CD1c-positive myeloid dendritic cell (primary cell): ENCODE measurements at regions not wholly inside any gene's neighbourhood (a gene's known extent, or its start where the extent isn't known, plus 50 kb on each side); places are given as distances from the start of the nearest gene placed in this dataset.
"Not testable (repeated sequence)": the region's sequence is repeated elsewhere in the genome, so short reads cannot be mapped to it uniquely, and the experiment has no call there.

Experiments used
- DNase-seq: peaks from one replicate; pipeline ENCODE4 v3.0.0-alpha.2; 2016; ENCODE audit errors: extremely low spot score

- DNase-seq = no peak
These were observed 102.6 kb downstream of the PLG start for GRCh38 chr6:160804639-160805038.

DNA sequence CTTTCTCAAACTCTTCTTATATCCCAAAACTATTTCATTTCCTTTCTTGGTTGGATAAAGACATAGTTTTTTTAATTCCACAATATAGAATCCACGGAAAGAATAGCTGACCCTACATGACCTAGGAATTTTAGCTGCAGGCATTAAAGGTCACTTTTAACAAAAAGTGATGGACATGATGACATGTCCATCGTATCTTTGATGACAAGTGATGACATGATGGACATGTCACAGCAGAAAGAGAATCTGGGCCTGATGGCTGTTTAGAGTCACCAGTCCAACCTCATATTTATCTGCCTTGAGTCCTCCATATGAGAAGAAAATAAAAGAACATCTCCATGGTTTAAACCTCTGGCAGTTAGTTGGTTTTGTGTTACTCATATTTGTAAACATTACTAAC, 106.2 kb downstream of the PLG start:
- DNase-seq = no peak

DNA sequence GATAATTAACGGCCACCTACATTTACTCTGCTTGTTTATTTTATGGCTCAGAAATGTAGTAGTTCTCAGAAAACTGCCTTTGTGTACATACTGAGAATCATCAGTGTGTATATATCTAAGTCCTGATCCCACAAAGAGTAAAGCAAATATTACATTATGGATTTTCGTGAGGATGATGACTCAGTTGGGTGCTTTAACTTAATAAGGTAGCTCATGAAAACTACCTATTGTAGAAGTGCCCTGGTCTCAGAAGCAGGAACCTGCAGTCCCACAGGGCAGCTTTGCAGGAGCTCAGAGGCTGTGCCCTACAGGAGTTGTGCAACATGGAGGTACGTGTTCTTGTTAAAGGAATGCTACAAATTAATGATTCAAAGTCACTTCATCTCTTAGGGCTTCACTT, 108.2 kb downstream of the PLG start:
- no peak for DNase-seq

- DNase-seq = no peak
These were observed 110.1 kb downstream of the PLG start for GRCh38 chr6:160812097-160812496.

DNA sequence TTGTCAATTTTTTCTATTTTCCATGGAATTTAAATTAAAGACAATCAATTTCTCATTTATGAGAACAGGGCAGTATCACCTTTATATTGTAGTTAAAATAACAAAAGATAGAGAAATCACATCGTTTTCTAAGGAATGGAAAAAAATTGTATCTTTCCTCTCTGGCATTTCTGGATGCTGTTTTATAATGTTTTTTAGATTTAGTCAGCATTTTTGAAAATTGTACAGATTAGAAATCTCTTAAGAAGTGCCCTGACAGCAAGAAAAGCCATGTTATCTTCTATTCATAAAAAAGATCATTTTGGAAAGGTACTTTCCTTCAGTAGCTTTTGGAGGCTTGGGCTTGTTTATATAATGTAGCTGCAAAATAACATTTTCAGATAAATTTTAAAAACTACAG, 116.9 kb downstream of the PLG start:
- no peak for DNase-seq

DNA sequence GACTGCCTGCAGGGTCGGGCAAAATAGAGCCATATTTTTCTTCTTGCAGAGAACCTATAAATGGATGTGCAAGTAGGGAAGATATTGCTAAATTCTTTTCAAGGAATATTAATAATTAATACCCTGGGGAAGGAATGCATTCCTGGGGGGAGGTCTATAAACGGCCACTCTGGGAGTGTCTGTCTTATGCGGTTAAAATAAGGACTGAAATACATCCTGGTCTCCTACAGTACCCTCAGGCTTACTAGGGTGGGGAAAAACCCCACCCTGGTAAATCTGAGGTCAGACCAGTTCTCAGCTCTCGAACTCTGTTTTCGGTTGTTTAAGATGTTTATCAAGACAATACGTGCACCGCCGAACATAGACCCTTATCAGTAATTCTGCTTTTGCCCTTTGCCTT, 118.6 kb downstream of the PLG start:
- DNase-seq = not testable (repeated sequence)

DNA sequence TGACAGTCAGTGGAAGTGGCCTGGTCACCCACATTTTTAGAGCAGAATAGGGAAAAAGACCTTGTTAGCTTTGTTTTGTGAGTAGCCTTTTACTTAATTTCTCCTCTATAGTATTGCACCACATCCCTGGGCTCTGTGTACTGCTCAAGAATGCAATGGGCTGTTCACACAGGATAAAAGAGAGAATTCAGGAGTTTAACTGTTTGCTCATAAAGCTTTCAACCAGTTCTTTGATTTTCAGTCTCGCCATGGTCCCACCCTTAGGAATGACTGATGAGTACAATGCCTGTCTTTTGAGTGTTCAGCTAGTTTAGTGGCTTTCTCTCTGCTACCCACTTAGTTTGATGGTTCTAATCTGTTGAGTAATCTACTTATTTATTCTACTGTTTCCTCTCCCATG, 129.7 kb downstream of the PLG start:
- DNase-seq = no peak

- no peak for DNase-seq
These were observed 130.4 kb downstream of the PLG start for GRCh38 chr6:160832422-160832821.

DNA sequence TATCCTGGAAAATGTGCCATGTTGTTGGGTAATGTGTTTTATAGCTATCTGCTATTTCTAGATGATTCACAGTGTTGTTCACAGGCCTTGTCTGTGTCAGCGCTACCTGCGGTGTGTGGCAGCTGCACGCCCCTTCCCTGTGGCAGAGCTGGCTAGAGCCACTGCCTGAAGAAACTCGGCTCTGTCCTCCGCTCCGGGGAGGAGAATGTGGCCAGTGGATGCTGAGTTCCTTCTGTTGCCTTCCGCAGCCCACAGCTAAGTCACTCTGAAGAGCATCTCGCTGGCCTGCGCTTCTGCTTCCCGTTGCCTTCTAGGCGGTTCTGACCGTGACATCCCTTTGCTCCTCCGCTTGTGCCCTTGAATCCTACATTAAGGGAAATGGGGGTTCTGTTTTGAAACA, 135.1 kb downstream of the PLG start:
- DNase-seq = no peak

DNA sequence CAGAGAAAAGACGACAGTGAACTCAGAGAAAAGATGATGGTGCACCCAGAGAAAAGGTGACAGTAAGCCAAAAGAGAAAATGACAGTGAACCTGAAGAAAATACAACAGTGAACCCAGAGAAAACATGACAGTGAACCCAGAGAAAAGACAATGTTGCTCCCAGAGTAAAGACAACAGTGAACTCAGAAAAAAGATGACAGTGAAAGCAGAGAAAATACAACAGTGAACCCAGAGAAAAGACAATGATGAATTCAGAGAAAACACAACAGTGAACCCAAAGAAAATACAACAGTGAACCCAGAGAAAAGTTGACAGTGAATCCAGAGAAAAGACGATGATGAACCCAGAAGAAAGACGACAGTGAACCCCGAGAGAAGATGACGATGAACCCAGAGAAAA, 140.5 kb upstream of the MAP3K4 start:
- no peak for DNase-seq

- no peak for DNase-seq
These were observed 137.6 kb upstream of the MAP3K4 start for GRCh38 chr6:160853946-160854345.

DNA sequence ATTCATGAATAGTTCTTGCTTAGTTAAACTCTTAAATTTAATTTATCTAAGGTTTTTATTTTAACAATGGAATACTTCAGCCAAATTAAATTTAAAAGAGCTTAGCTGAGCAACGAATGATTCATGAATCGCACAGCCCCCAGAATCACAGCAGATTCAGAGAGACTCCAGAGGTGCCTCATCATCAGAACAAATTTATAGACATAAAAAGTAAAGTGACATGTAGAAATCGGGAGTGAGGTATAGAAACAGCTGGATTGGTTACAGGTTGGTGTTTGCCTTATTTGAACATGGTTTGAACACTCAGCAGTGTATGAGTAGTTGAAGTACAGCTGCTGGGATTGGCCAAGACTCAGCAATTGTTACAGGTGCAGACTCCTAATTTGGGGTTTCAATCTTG, 132.7 kb upstream of the MAP3K4 start:
- no peak for DNase-seq

DNA sequence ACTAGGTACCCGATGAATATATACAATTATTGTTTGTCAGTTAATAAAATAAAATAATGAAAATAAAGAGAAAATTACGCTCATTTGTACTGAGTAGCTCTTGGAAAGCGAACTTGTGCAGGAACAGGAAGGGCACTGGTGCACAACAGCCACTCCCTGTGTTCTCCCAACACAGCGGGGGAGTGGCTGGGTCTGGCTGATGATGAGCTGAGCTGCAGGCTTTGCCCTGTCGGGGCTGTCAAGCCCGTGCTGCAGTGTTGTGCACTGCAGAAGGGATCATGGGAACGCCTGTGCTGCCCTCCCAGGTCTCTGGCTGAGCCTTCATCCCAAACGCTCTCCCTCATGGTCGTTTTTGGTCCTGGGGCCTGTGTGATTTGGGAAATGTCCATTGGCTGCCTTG, 131.7 kb upstream of the MAP3K4 start:
- no peak for DNase-seq

GRCh38 chr6:160861824-160862223, 129.7 kb upstream of the MAP3K4 start:
- no peak for DNase-seq

- DNase-seq = no peak
These were observed 127.8 kb upstream of the MAP3K4 start for GRCh38 chr6:160863782-160864181.

DNA sequence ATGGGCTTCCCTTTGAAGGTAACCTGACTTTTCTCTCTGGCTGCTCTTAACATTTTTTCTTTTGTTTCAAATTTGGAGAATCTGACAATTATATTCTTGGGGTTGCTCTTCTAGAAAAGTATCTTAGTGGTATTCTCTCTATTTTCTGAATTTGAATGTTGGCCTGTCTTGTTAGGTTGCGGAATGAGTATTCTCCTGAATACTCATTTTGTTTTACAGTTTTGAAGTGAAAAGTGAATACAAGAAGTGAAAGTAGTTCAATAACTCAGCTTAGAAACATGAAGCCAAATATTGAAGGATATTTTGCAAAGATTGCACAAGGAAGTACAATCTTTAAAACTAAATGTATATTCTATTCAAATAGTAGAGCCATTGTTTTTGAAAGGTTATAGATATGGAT, 120.2 kb upstream of the MAP3K4 start:
- no peak for DNase-seq

GRCh38 chr6:160881148-160881808, 110.3 kb upstream of the MAP3K4 start:
- DNase-seq = no peak

- DNase-seq = no peak
These were observed 109.6 kb upstream of the MAP3K4 start for GRCh38 chr6:160882006-160882405.

GRCh38 chr6:160882791-160883279, 108.7 kb upstream of the MAP3K4 start:
- DNase-seq = no peak

- DNase-seq = no peak
These were observed 108.0 kb upstream of the MAP3K4 start for GRCh38 chr6:160883560-160883959.

GRCh38 chr6:160883999-160884398, 107.6 kb upstream of the MAP3K4 start:
- DNase-seq = no peak

GRCh38 chr6:160889148-160889547, 102.4 kb upstream of the MAP3K4 start:
- DNase-seq = not testable (repeated sequence)

- DNase-seq = no peak
These were observed 99.9 kb upstream of the MAP3K4 start for GRCh38 chr6:160891690-160892089.

DNA sequence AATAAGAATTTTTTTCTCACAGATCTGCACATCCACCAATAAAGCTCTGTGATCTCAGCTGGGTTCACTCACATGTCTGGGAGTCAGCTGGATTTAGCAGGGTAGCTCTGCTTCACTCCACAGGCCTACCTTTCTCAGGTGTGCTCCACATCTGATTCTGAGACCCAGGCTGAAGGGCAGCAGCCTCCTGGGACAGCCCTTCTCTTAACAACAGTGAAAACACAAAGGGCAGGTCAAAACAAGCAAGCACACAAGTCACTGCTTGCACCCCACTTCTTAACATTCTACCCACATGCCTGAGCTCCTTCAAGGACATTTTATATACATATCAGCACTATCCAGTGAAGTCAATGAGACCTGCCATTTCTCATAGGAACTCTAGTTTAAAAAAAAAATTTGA, 96.0 kb upstream of the MAP3K4 start:
- DNase-seq = no peak
